ENCODE measurements at regions not wholly inside any gene's neighbourhood (a gene's known extent, or its start where the extent isn't known, plus 50 kb on each side); places are given as distances from the start of the nearest gene placed in this dataset.
"Not testable (repeated sequence)": the region's sequence is repeated elsewhere in the genome, so short reads cannot be mapped to it uniquely, and the experiment has no call there.

DNA sequence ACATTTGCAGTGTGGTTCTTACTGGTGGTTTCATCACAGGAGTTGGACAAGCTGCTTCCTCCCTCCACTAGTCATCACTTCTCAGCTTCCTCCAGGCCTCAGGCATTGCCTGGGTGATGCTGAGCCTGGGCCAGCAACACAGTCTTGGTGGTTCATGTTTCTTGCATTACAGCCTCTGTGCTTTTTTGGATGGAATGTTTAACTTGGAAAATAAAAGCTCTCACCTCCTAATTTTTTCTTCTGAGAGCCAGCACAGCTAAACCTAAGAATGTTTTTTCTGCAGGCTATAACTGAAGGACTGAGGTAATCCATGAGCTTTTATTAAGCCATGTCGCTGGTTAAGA is 66.1 kb upstream of the RHOU start:
- DNase-seq: no peak

DNA sequence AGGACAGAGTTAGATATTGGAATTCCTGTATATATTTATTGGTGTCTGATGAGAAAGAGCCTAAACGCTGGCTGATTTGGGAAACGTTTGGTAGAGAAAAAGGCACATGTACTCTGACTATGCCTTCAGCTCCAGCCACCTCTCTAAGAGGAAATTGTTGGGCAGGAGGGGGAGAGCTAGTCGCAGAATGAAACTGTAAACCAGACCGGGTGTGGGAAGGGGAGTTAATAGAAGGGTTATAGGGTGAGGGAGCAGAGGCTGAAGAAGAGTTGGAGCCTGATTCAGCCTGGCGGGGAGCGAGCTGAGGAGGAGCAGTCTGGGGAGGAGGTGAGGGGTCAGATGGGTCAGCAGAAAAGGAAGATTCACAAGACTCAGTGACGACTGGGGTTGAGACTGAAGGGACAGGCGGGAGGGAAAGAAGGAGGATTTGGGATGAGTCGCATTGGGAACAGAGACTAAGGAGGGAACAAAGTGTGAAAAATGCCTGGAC is 54.2 kb upstream of the RHOU start:
- not testable (repeated sequence) for DNase-seq

DNA sequence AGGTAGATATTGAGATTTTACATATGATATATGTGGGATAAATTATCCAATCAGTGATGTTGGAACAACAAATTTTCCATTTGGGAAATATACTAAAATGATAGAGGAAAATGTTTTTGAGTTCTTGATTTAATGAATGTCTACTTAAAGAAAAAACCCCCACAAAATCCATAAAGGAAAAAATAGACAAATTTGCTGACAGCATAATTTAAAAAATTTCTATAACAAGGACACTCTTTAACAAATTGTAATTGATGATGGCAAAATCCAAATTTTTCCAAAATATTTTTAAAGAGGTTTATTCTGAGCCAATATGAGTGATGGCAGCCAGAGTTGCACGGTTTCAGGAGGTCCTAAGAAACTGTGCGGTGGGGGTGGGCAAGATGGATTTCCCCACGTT is 51.9 kb upstream of the RHOU start:
- DNase-seq: no peak

DNA sequence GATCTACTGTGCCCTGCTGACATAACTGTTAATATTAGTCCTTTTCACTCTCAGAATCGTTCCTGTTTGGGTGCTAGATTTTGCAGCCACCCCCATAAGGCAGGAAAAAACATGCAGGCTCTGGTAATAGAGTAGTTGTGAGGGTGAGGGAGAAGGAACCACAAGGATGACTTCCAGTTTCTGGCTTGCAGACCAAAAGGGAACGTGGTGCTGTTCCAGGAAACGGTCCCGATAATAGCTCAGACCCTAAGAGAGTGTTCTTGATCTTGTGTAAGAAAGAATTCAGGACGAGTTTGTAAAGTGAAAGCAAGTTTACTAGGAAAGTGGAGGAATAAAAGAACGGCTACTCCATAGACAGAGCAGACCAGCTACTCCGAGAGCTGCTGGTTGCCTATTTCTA is 50.7 kb upstream of the RHOU start:
- DNase-seq: no peak

DNA sequence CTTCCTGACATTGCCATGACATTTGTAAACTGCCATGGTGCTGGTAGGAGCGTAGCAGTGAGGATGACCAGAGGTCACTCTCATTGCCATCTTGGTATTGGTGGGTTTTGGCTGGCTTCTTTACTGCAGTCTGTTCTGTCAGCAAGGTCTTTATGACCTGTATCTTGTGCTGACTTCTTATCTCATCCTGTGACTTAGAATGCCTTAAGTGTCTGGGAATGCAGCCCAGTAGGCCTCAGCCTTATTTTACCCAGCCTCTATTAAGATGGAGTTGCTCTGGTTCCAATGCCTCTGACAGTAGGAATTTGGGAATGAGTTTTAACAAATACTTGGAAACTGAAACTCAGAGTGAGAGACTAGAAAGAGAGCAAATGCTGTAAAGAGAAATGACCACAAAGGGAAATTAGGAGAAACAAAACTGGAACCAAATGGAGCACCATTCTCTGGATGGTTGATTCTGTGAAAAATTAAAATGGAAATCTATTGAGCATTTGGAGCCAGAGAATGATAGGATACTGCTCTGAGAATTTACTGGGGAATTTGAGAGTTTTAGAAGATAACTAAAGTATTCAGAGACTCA is 50.1 kb upstream of the RHOU start:
- DNase-seq: no peak
